A549 (cell line): ENCODE measurements at regions not wholly inside any gene's neighbourhood (a gene's known extent, or its start where the extent isn't known, plus 50 kb on each side); places are given as distances from the start of the nearest gene placed in this dataset.

Experiments
- CHD2 ChIP-seq: fragments of 150-350 bp; IDR thresholded peaks from 2 replicates; pipeline ENCODE4 v1.6.1; 2014; ENCODE audit warnings: low read length; ENCODE audit not compliant: partially characterized antibody
- CHD4 ChIP-seq: fragments of 200-600 bp; sonication (generic); IDR thresholded peaks from 2 replicates; pipeline ENCODE4 v1.6.1; 2016; ENCODE audit warnings: antibody characterized with exemption, mild to moderate bottlenecking, borderline replicate concordance
- ESRRA ChIP-seq: fragments of 150-350 bp; IDR thresholded peaks from 2 replicates; pipeline ENCODE4 v1.6.1; 2014; ENCODE audit warnings: mild to moderate bottlenecking, low read length, borderline replicate concordance
- KDM5A ChIP-seq: fragments of 200-600 bp; sonication (generic); IDR thresholded peaks from 2 replicates; pipeline ENCODE4 v1.6.1; 2016; ENCODE audit warnings: antibody characterized with exemption, mild to moderate bottlenecking
- MAFK ChIP-seq: fragments of 450-650 bp; IDR thresholded peaks from 2 replicates; pipeline ENCODE4 v1.6.1; 2014; ENCODE audit not compliant: partially characterized antibody
- POLR2AphosphoS2 ChIP-seq: conservative IDR thresholded peaks from 2 replicates; pipeline ENCODE4 v1.6.1; 2012; ENCODE audit warnings: low read length, improper control_type of control experiment, inconsistent platforms
- TF ChIP-seq, protein P1 (sequence below): fragments of >200 bp; sonication (Bioruptor Twin); formaldehyde crosslinking; IDR thresholded peaks from 3 replicates; pipeline ENCODE4 v1.5.1; 2016
- TF ChIP-seq, protein P2 (sequence below): IDR thresholded peaks from 2 replicates; pipeline ENCODE4 v1.6.1; 2012

DNA sequence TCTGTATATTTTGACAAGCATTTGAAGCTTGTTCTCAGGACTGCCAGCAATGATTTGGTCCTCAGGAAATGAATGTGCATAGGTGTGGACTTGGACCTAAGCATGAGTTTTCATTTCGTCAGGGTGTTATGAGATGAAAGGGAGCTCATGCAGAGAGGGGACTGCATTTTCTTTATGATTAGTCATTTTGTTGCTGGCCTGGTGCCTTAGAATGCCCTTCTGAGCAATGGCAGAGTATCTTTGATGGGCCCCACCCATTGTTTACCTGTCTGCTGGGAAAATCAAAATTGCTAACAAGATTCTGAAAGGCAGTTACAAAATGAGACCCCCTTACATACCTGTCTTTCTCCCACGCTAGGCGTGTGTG lies 51.5 kb upstream of the MTHFD1L start:
- TF ChIP-seq, protein P1, sequence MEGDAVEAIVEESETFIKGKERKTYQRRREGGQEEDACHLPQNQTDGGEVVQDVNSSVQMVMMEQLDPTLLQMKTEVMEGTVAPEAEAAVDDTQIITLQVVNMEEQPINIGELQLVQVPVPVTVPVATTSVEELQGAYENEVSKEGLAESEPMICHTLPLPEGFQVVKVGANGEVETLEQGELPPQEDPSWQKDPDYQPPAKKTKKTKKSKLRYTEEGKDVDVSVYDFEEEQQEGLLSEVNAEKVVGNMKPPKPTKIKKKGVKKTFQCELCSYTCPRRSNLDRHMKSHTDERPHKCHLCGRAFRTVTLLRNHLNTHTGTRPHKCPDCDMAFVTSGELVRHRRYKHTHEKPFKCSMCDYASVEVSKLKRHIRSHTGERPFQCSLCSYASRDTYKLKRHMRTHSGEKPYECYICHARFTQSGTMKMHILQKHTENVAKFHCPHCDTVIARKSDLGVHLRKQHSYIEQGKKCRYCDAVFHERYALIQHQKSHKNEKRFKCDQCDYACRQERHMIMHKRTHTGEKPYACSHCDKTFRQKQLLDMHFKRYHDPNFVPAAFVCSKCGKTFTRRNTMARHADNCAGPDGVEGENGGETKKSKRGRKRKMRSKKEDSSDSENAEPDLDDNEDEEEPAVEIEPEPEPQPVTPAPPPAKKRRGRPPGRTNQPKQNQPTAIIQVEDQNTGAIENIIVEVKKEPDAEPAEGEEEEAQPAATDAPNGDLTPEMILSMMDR: no peak
- TF ChIP-seq MAFK (no peak), ESRRA (no peak), CHD4 (no peak), POLR2AphosphoS2 (no peak), CHD2 (no peak), KDM5A (no peak)
- TF ChIP-seq, protein P2, sequence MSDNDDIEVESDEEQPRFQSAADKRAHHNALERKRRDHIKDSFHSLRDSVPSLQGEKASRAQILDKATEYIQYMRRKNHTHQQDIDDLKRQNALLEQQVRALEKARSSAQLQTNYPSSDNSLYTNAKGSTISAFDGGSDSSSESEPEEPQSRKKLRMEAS: no peak
